ENCODE measurements at regions not wholly inside any gene's neighbourhood (a gene's known extent, or its start where the extent isn't known, plus 50 kb on each side); places are given as distances from the start of the nearest gene placed in this dataset.

DNA sequence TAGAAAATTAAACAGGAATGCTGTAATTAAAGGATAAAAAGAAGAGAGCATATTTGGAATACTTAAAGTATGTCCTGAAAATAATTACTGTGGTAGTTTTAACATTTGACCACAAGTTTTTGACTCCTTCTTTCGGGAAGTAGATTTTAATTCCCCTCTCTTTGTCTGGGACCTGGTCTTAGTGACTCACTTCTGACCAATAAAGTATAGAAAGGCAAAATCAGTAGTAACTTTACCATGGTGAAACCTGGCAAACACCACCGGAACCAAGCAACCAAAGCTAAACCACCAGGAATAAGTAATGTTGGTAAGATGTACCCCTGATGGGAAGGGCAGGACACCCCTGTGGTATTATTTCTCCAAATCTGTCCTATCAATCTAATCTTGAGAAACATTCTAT is 314.8 kb downstream of the PDHA2 start:
- Histone ChIP-seq H3K9me3 (no peaks in the 10 kb centered on the region), H3K27me3 (no peaks in the 10 kb centered on the region), H3K36me3 (no peaks in the 10 kb centered on the region), H3K4me1 (no peaks in the 10 kb centered on the region), H3K4me3 (no peak overlapping the region), H3K27ac (no peak overlapping the region)
- intact Hi-C loops (cut with DNase I; ENCODE audit: low total_unique reads) = no loop called here
- no peak for TF ChIP-seq POLR2A (IDR thresholded peaks at IDR 0.05)
- TF ChIP-seq, protein P1, sequence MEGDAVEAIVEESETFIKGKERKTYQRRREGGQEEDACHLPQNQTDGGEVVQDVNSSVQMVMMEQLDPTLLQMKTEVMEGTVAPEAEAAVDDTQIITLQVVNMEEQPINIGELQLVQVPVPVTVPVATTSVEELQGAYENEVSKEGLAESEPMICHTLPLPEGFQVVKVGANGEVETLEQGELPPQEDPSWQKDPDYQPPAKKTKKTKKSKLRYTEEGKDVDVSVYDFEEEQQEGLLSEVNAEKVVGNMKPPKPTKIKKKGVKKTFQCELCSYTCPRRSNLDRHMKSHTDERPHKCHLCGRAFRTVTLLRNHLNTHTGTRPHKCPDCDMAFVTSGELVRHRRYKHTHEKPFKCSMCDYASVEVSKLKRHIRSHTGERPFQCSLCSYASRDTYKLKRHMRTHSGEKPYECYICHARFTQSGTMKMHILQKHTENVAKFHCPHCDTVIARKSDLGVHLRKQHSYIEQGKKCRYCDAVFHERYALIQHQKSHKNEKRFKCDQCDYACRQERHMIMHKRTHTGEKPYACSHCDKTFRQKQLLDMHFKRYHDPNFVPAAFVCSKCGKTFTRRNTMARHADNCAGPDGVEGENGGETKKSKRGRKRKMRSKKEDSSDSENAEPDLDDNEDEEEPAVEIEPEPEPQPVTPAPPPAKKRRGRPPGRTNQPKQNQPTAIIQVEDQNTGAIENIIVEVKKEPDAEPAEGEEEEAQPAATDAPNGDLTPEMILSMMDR (IDR thresholded peaks at IDR 0.05 in 4 of 5, conservative IDR thresholded peaks at IDR 0.05 in 1 of 5) = no peak
- no peak for ATAC-seq
- no peak for DNase-seq
- in situ Hi-C loops (cut with MboI; ENCODE audit: low sequenced_read_pairs in 4 of 4) = no loop called here

DNA sequence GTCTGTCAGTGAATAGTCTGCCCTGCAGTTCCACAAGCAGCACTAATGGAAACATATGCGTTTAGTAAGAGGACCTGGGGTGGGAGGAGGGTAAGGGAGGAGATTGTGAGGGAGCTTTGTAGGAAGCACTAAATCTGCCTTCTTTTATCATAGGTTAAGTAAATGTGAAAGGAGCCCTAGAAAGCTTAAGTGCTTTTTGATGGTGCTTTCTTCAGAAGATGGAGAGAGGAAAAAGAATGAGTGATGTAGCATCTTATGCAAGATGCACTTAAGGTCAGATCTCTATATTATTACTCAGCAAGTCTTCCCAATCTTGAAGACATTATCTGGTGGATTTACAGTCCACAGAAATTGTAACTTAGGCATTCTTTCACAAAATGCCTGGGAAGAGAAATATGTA is 322.7 kb downstream of the PDHA2 start:
- no peak overlapping the region for H3K27ac ChIP-seq
- H3K36me3 ChIP-seq = no peaks in the 10 kb centered on the region
- no peak overlapping the region for H3K4me3 ChIP-seq
- no peaks in the 10 kb centered on the region for H3K9me3 ChIP-seq
- no peaks in the 10 kb centered on the region for H3K27me3 ChIP-seq
- DNase-seq (no peak), ATAC-seq (no peak)
- intact Hi-C loops (cut with DNase I; ENCODE audit: low total_unique reads) = no loop called here
- in situ Hi-C loops (cut with MboI; ENCODE audit: low sequenced_read_pairs in 4 of 4) = no loop called here
- no peaks in the 10 kb centered on the region for H3K4me1 ChIP-seq
- TF ChIP-seq POLR2A (IDR thresholded peaks at IDR 0.05) = no peak
- TF ChIP-seq, protein P1 (IDR thresholded peaks at IDR 0.05 in 4 of 5, conservative IDR thresholded peaks at IDR 0.05 in 1 of 5) = no peak

DNA sequence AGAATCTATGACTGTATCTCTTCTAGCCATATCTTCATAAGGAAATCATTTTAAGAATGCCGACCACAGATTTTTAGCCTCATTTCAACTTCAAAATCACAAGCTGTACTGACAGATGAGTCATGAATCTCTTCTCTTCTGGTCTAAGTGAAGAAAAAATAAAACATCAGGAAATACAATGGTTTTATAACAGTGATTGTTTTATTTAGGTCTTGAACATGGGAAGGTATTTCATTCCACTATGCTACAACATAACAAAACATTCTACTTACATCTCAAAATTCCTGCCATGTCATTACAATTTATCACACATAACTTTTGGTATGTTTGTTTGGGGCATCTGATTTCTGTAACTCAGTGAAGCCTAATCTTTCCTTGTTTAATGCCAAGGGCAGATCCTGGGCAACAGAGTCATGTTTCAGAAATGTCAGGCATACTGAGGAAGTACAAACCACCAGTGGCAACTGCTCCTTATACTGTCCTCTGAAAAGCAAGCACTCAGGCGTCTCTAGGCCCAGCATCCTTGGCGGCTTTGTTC is 325.0 kb downstream of the PDHA2 start:
- DNase-seq (no peak), ATAC-seq (no peak)
- in situ Hi-C loops (cut with MboI; ENCODE audit: low sequenced_read_pairs in 4 of 4) = no loop called here
- no peak overlapping the region for H3K4me3 ChIP-seq
- H3K27ac ChIP-seq = no peak overlapping the region
- no peaks in the 10 kb centered on the region for H3K36me3 ChIP-seq
- H3K27me3 ChIP-seq = no peaks in the 10 kb centered on the region
- H3K4me1 ChIP-seq = no peaks in the 10 kb centered on the region
- intact Hi-C loops (cut with DNase I; ENCODE audit: low total_unique reads) = no loop called here
- TF ChIP-seq, protein P1 (IDR thresholded peaks at IDR 0.05 in 4 of 5, conservative IDR thresholded peaks at IDR 0.05 in 1 of 5) = no peak
- TF ChIP-seq POLR2A (IDR thresholded peaks at IDR 0.05) = no peak
- H3K9me3 ChIP-seq = no peaks in the 10 kb centered on the region

DNA sequence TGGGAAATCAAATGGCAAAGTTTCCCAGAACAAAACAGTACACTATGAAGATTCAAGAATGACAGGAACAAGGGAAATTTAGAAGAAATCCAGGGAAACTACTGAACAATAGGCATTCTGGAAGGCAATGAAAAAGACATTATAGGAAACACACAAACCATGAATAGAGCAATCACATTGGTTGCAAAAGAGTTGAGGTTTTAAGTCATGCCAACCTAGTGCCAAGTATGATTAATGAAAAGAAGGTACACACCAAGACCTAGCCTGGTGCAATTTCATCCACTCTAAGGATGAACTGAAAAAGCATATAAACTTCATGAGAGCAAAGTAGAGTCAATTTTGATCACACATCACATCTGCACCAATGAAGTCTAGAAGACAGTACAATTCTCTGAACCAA is 326.9 kb downstream of the PDHA2 start:
- no peaks in the 10 kb centered on the region for H3K36me3 ChIP-seq
- H3K4me3 ChIP-seq = no peak overlapping the region
- no peak for DNase-seq
- no peaks in the 10 kb centered on the region for H3K9me3 ChIP-seq
- no peak for ATAC-seq
- H3K4me1 ChIP-seq = no peaks in the 10 kb centered on the region
- no peaks in the 10 kb centered on the region for H3K27me3 ChIP-seq
- no peak for TF ChIP-seq POLR2A (IDR thresholded peaks at IDR 0.05)
- TF ChIP-seq, protein P1 (IDR thresholded peaks at IDR 0.05 in 4 of 5, conservative IDR thresholded peaks at IDR 0.05 in 1 of 5) = no peak
- H3K27ac ChIP-seq = no peak overlapping the region
- in situ Hi-C loops (cut with MboI; ENCODE audit: low sequenced_read_pairs in 4 of 4) = no loop called here
- intact Hi-C loops (cut with DNase I; ENCODE audit: low total_unique reads) = no loop called here

DNA sequence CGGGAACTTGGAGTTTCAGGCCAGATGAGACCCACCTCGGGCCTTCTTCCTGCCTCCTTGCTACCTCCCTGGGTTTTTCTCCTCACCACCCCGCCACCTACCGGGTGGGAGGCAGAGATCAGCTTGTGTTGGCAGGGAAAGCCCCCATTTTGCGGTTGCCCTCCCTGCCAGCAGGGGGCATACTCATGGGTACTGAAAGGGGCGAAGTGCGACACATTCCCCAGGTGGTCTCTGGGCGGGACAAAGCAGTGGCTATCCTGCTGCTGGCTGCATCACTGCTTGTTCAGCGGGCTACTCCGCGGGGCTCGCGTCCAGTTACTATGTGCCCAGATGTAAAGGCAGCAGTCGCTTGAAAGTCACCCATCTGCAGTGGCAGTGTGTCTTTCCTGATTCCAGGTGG is 330.3 kb downstream of the PDHA2 start:
- TF ChIP-seq, protein P1 (IDR thresholded peaks at IDR 0.05 in 4 of 5, conservative IDR thresholded peaks at IDR 0.05 in 1 of 5) = no peak
- no peak for TF ChIP-seq POLR2A (IDR thresholded peaks at IDR 0.05)
- in situ Hi-C loops (cut with MboI; ENCODE audit: low sequenced_read_pairs in 4 of 4) (no loop called here), intact Hi-C loops (cut with DNase I; ENCODE audit: low total_unique reads) (no loop called here)
- Histone ChIP-seq H3K27me3 (no peaks in the 10 kb centered on the region), H3K4me1 (no peaks in the 10 kb centered on the region), H3K9me3 (no peaks in the 10 kb centered on the region), H3K36me3 (no peaks in the 10 kb centered on the region), H3K4me3 (no peak overlapping the region), H3K27ac (no peak overlapping the region)
- DNase-seq = no peak
- ATAC-seq = no peak
